H9 (cell line): ENCODE measurements at regions not wholly inside any gene's neighbourhood (a gene's known extent, or its start where the extent isn't known, plus 50 kb on each side); places are given as distances from the start of the nearest gene placed in this dataset.

Experiments used
- DNase-seq: peaks from one replicate; pipeline ENCODE4 v3.0.0-alpha.2; 2017
- H2AFZ ChIP-seq: one replicate; pipeline ENCODE4 v1.6.1; 2013; ENCODE audit warnings: mild to moderate bottlenecking, low read length, control low read depth, moderate library complexity
- H2AK5ac ChIP-seq: 2 replicates; pipeline ENCODE4 v1.6.1; 2013; ENCODE audit warnings: low read length, control low read depth, mixed read lengths; ENCODE audit not compliant: insufficient read length
- H2BK120ac ChIP-seq: one replicate; pipeline ENCODE4 v1.6.1; 2013; ENCODE audit warnings: low read depth, mild to moderate bottlenecking, low read length, control low read depth, inconsistent platforms; ENCODE audit not compliant: poor library complexity, severe bottlenecking
- H2BK12ac ChIP-seq: 2 replicates; pipeline ENCODE4 v1.6.1; 2013; ENCODE audit warnings: low read length, control low read depth, mixed read lengths, low read depth; ENCODE audit not compliant: insufficient read length
- H2BK15ac ChIP-seq: 2 replicates; pipeline ENCODE4 v1.6.1; 2013; ENCODE audit warnings: low read depth, low read length, control low read depth
- H2BK20ac ChIP-seq: one replicate; pipeline ENCODE4 v1.6.1; 2013; ENCODE audit warnings: low read depth, mild to moderate bottlenecking, low read length, control low read depth, inconsistent platforms; ENCODE audit not compliant: poor library complexity, severe bottlenecking
- H2BK5ac ChIP-seq: 2 replicates; pipeline ENCODE4 v1.6.1; 2013; ENCODE audit warnings: low read length, control low read depth, mixed read lengths; ENCODE audit not compliant: insufficient read length
- H3K14ac ChIP-seq: 2 replicates; pipeline ENCODE4 v1.6.1; 2013; ENCODE audit warnings: low read length, control low read depth; ENCODE audit not compliant: insufficient read depth
- H3K18ac ChIP-seq: 2 replicates; pipeline ENCODE4 v1.6.1; 2013; ENCODE audit warnings: low read depth, mild to moderate bottlenecking, mixed read lengths, low read length, control low read depth; ENCODE audit not compliant: insufficient read length
- H3K23ac ChIP-seq: 2 replicates; pipeline ENCODE4 v1.6.1; 2013; ENCODE audit warnings: low read length, control low read depth, mixed read lengths, low read depth; ENCODE audit not compliant: insufficient read length
- H3K23me2 ChIP-seq: 2 replicates; pipeline ENCODE4 v1.6.1; 2013; ENCODE audit warnings: low read depth, mild to moderate bottlenecking, mixed read lengths, low read length, control low read depth; ENCODE audit not compliant: insufficient read length, poor library complexity, severe bottlenecking
- H3K27ac ChIP-seq: 2 replicates; pipeline ENCODE4 v1.5.1; 2013; ENCODE audit warnings: low read length, control low read depth, mixed read lengths, low read depth; ENCODE audit not compliant: insufficient read length
- H3K27me3 ChIP-seq: 2 replicates; pipeline ENCODE4 v1.6.1; 2013; ENCODE audit warnings: low read length, control low read depth, inconsistent platforms; ENCODE audit not compliant: insufficient read depth
- H3K4ac ChIP-seq: 2 replicates; pipeline ENCODE4 v1.6.1; 2013; ENCODE audit warnings: low read depth, mild to moderate bottlenecking, control low read depth, inconsistent platforms, low read length, moderate library complexity
- H3K4me1 ChIP-seq: 2 replicates; pipeline ENCODE4 v1.6.1; 2013; ENCODE audit warnings: low read length, control low read depth, inconsistent platforms; ENCODE audit not compliant: insufficient read depth
- H3K4me2 ChIP-seq: 2 replicates; pipeline ENCODE4 v1.6.1; 2013; ENCODE audit warnings: low read length, control low read depth, mixed read lengths; ENCODE audit not compliant: insufficient read length, insufficient read depth
- H3K56ac ChIP-seq: 2 replicates; pipeline ENCODE4 v1.6.1; 2013; ENCODE audit warnings: low read depth, mild to moderate bottlenecking, mixed read lengths, low read length, control low read depth; ENCODE audit not compliant: insufficient read length
- H3K79me1 ChIP-seq: 2 replicates; pipeline ENCODE4 v1.6.1; 2013; ENCODE audit warnings: low read depth, mild to moderate bottlenecking, moderate library complexity, low read length, control low read depth, inconsistent platforms; ENCODE audit not compliant: insufficient read depth, poor library complexity, severe bottlenecking
- H3K79me2 ChIP-seq: 2 replicates; pipeline ENCODE4 v1.6.1; 2013; ENCODE audit warnings: low read length, control low read depth, inconsistent platforms; ENCODE audit not compliant: insufficient read depth
- H3K9ac ChIP-seq: 2 replicates; pipeline ENCODE4 v1.6.1; 2013; ENCODE audit warnings: low read length, control low read depth, mixed read lengths; ENCODE audit not compliant: insufficient read length; ENCODE audit errors: extremely low read depth
- H3K9me3 ChIP-seq: one replicate; pipeline ENCODE4 v1.6.1; 2013; ENCODE audit warnings: low read depth, low read length, inconsistent platforms; ENCODE audit not compliant: control insufficient read depth
- H3T11ph ChIP-seq: one replicate; pipeline ENCODE4 v1.6.1; 2013; ENCODE audit warnings: mild to moderate bottlenecking, low read length, control low read depth, inconsistent platforms
- H4K20me1 ChIP-seq: one replicate; pipeline ENCODE4 v1.6.1; 2013; ENCODE audit not compliant: control insufficient read depth, insufficient read length, insufficient read depth
- H4K5ac ChIP-seq: 2 replicates; pipeline ENCODE4 v1.6.1; 2013; ENCODE audit warnings: low read depth, mild to moderate bottlenecking, mixed read lengths, low read length, control low read depth; ENCODE audit not compliant: insufficient read length
- H4K8ac ChIP-seq: replicated peaks from 2 replicates; pipeline ENCODE4 v1.6.1; 2013; ENCODE audit warnings: low read length, control low read depth, mixed read lengths, low read depth; ENCODE audit not compliant: insufficient read length
- H4K91ac ChIP-seq: 2 replicates; pipeline ENCODE4 v1.6.1; 2013; ENCODE audit warnings: low read depth, mild to moderate bottlenecking, moderate library complexity, mixed read lengths, low read length, control low read depth; ENCODE audit not compliant: insufficient read length
- H3K27ac Mint-ChIP-seq, 3 experiments: 2 replicates in 2 of 3; 3 replicates in 1 of 3; pipeline ENCODE4 v1.8.0; 2020 to 2021; ENCODE audit warnings: mixed read lengths in 3 of 3, mild to moderate bottlenecking in 1 of 3, moderate library complexity in 1 of 3
- H3K27me3 Mint-ChIP-seq: 2 replicates; pipeline ENCODE4 v1.8.0; 2021; ENCODE audit warnings: low read depth, mild to moderate bottlenecking, moderate library complexity, mixed read lengths
- H3K36me3 Mint-ChIP-seq, 3 experiments: 2 replicates in 2 of 3; 3 replicates in 1 of 3; pipeline ENCODE4 v1.8.0; 2020 to 2021; ENCODE audit warnings: low read depth in 3 of 3, mixed read lengths in 3 of 3; ENCODE audit not compliant: insufficient read depth in 1 of 3
- H3K4me1 Mint-ChIP-seq, 2 experiments: 2 replicates each; pipeline ENCODE4 v1.8.0; 2020; ENCODE audit warnings: mixed read lengths in 2 of 2
- H3K4me3 Mint-ChIP-seq, 2 experiments: 2 replicates in 1 of 2; 3 replicates in 1 of 2; pipeline ENCODE4 v1.8.0; 2020 to 2021; ENCODE audit warnings: mild to moderate bottlenecking in 2 of 2, mixed read lengths in 2 of 2, moderate library complexity in 1 of 2
- H3K9me3 Mint-ChIP-seq, 2 experiments: 2 replicates in 1 of 2; 3 replicates in 1 of 2; pipeline ENCODE4 v1.8.0; 2020; ENCODE audit warnings: mild to moderate bottlenecking in 2 of 2, mixed read lengths in 2 of 2, moderate library complexity in 1 of 2
- WGBS: extraction: QIAGEN DNeasy Blood & Tissue Kit; methylation state at CpG from one replicate; pipeline ENCODE4 v1.1.7; 2013; ENCODE audit warnings: missing lambda C conversion rate, low lambda C conversion rate, mixed read lengths; ENCODE audit not compliant: insufficient read length; ENCODE audit errors: extremely low coverage; 5-methylcytosine and 5-hydroxymethylcytosine counted together
- TF ChIP-seq, protein P1 (sequence below): fragments of 200-600 bp; sonication (generic); conservative IDR thresholded peaks from 3 replicates; pipeline ENCODE4 v1.8.0; 2021; ENCODE audit warnings: antibody characterized with exemption, mild to moderate bottlenecking

DNA sequence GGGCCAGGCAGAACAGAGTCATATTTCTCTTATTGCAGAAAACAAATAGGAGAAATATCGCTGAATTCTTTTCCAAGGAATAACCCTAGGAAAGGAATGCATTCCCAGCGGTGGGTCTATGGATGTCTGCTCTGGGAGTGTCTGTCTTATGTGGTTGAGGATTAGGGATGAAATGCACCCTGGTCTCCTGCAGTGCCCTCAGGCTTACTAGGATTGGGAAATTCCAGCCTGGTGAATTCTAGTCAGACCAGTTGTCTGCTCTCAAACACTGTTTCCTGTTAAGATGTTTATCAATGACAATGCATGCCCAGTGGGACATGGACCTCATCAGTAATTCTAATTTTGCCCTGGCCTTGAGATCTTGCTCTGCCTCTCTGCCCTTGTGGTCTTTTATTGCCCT is 136.1 kb upstream of the ELAVL2 start:
- no peak overlapping the region for H4K91ac ChIP-seq

More for the DNA sequence above, 136.1 kb upstream of the ELAVL2 start:
- Histone ChIP-seq H2AK5ac (no peak overlapping the region), H3K4ac (no peak overlapping the region), H3K9me3 (no peaks in the 10 kb centered on the region), H4K8ac (no peak overlapping the region), H3K23ac (no peak overlapping the region), H4K5ac (no peak overlapping the region), H3K56ac (no peak overlapping the region), H3K9ac (no peak overlapping the region), H3K4me1 (no peaks in the 10 kb centered on the region), H2BK120ac (no peak overlapping the region), H3K27ac (no peak overlapping the region), H2BK12ac (no peak overlapping the region), H2AFZ (no peak overlapping the region), H3K27me3 (no peaks in the 10 kb centered on the region), H3K79me1 (no peaks in the 10 kb centered on the region), H2BK15ac (no peak overlapping the region), H3T11ph (no peak overlapping the region), H3K18ac (no peak overlapping the region), H4K20me1 (no peaks in the 10 kb centered on the region), H3K14ac (no peak overlapping the region), H2BK20ac (no peak overlapping the region), H3K79me2 (no peaks in the 10 kb centered on the region), H3K23me2 (no peaks in the 10 kb centered on the region), H3K4me2 (no peak overlapping the region), H2BK5ac (no peak overlapping the region)
- TF ChIP-seq, protein P1, sequence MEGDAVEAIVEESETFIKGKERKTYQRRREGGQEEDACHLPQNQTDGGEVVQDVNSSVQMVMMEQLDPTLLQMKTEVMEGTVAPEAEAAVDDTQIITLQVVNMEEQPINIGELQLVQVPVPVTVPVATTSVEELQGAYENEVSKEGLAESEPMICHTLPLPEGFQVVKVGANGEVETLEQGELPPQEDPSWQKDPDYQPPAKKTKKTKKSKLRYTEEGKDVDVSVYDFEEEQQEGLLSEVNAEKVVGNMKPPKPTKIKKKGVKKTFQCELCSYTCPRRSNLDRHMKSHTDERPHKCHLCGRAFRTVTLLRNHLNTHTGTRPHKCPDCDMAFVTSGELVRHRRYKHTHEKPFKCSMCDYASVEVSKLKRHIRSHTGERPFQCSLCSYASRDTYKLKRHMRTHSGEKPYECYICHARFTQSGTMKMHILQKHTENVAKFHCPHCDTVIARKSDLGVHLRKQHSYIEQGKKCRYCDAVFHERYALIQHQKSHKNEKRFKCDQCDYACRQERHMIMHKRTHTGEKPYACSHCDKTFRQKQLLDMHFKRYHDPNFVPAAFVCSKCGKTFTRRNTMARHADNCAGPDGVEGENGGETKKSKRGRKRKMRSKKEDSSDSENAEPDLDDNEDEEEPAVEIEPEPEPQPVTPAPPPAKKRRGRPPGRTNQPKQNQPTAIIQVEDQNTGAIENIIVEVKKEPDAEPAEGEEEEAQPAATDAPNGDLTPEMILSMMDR: no peak
- Mint-ChIP-seq H3K4me3 (no peak overlapping the region), H3K36me3 (peaks cover 54 to 82% (median 68%) of the 10 kb centered on the region in 3 experiments), H3K27ac (peak overlapping the region in 2 of 3 experiments; percentile 45 to 51; a peak in 3 of 7 replicates), H3K27me3 (no peaks in the 10 kb centered on the region; the same call in 1 of the 2 replicates), H3K9me3 (peaks cover 69 to 72% of the 10 kb centered on the region in 2 experiments), H3K4me1 (peaks cover 8 to 13% of the 10 kb centered on the region in 2 experiments)
- DNase-seq: peak; percentile 33
- WGBS: no CpG with 5 or more reads among the region's 2 CpGs
